Erythroblast (primary cell): ENCODE measurements at regions not wholly inside any gene's neighbourhood (a gene's known extent, or its start where the extent isn't known, plus 50 kb on each side); places are given as distances from the start of the nearest gene placed in this dataset.

Experiments
- GATA1 ChIP-seq: IDR thresholded peaks from 2 replicates; pipeline ENCODE4 v1.6.1; 2011; ENCODE audit warnings: low read depth, mild to moderate bottlenecking, control low read depth, low read length, moderate library complexity
- POLR2A ChIP-seq: IDR thresholded peaks from 2 replicates; pipeline ENCODE4 v1.6.1; 2011; ENCODE audit warnings: mild to moderate bottlenecking, low read length

DNA sequence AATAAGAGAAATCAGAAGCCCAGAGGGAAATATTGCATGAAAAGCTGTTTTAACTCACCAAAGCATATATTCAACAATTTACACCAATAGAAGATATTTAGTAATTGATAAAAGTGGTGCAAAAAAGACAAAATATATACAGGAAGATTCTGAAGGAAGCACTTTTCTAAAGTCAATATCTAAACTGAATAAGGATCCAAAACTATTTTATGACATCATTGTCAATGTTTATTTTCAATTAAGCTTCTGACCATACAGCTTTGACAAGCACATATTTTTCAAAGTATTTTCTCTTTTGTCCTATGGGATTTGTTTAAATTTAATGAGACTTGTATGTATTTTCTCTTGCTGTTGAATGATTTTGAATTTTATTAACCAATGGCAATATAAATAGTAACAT lies 1716.1 kb downstream of the OLFM4 start:
- no peak for TF ChIP-seq POLR2A
- no peak for TF ChIP-seq GATA1
